ENCODE measurements at regions not wholly inside any gene's neighbourhood (a gene's known extent, or its start where the extent isn't known, plus 50 kb on each side); places are given as distances from the start of the nearest gene placed in this dataset.

DNA sequence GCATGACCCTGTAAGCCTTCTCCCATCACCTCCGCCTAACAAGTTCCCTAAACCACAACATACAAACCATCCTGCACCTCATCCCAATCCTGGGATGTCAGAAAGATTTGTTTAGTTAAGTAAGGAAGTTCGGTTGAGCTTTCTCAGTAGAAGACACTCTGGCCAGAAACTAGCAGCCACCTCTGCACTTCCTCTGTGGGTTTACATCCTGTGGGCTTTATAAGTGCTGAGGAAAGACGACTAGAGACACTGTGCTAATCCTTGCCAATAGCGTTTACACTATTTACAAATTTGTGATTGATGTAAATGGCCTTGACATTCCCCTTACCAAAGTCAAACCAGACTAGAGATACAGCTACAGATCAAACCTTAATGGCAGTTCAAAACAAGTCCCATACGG is 246.0 kb downstream of the KDM5D start:
- Histone ChIP-seq H3K36me3 (ENCODE audit: control insufficient read depth in 1 of 2, insufficient read depth in 2 of 2, low read length in 2 of 2) (no peaks in the 10 kb centered on the region), H3K9ac (ENCODE audit: low read length) (no peak overlapping the region), H3K9me3 (ENCODE audit: control insufficient read depth in 1 of 2, insufficient read depth in 1 of 2, low read depth in 1 of 2, low read length in 2 of 2) (no peaks in the 10 kb centered on the region), H3K4me3 (replicated peaks in 1 of 2; ENCODE audit: low read depth in 1 of 2, low read length in 2 of 2) (no peak overlapping the region), H3K4me2 (ENCODE audit: low read length) (no peak overlapping the region), H3K27ac (ENCODE audit: low read depth, low read length) (no peak overlapping the region), H3K79me2 (ENCODE audit: insufficient read depth, low read length) (no peaks in the 10 kb centered on the region), H2AFZ (ENCODE audit: low read depth, low read length, poor library complexity, severe bottlenecking) (no peak overlapping the region), H4K20me1 (ENCODE audit: insufficient read depth) (no peaks in the 10 kb centered on the region), H3K9me2 (ENCODE audit: insufficient read depth) (no peaks in the 10 kb centered on the region), H3K4me1 (ENCODE audit: control insufficient read depth in 1 of 2, insufficient read depth in 2 of 2, low read length in 2 of 2) (no peaks in the 10 kb centered on the region), H3K27me3 (ENCODE audit: insufficient read depth, low read length) (no peaks in the 10 kb centered on the region)
- ChIA-PET CTCF (no interaction called here), POLR2A (no interaction called here), RAD21 (ENCODE audit: low non-redundant PET in 1 of 2, low total read pairs in 2 of 2, uncharacterized antibody in 2 of 2, unreplicated experiment in 2 of 2) (no interaction called here)
- DNase-seq (ENCODE audit: low read depth, low spot score) (no peak), ATAC-seq (no peak)
- intact Hi-C loops (cut with micrococcal nuclease) = no loop called here
- TF ChIP-seq JUND (IDR thresholded peaks at IDR 0.05) = no peak
- TF ChIP-seq SIN3A (IDR thresholded peaks at IDR 0.05; ENCODE audit: low read depth) = no peak
- no peak for TF ChIP-seq RAD21 (IDR thresholded peaks at IDR 0.05; ENCODE audit: low read depth)
- no peak for TF ChIP-seq SRF (IDR thresholded peaks at IDR 0.05; ENCODE audit: low read depth)
- no peak for TF ChIP-seq CEBPB (IDR thresholded peaks at IDR 0.05; ENCODE audit: low read depth)
- TF ChIP-seq SP1 (IDR thresholded peaks at IDR 0.05; ENCODE audit: low read depth) = no peak
- TF ChIP-seq ZFX (IDR thresholded peaks at IDR 0.05) = no peak
- no peak for TF ChIP-seq CBX3 (IDR thresholded peaks at IDR 0.05; ENCODE audit: low read depth)
- no TSS peak for BruUV-seq (replicated peaks)

DNA sequence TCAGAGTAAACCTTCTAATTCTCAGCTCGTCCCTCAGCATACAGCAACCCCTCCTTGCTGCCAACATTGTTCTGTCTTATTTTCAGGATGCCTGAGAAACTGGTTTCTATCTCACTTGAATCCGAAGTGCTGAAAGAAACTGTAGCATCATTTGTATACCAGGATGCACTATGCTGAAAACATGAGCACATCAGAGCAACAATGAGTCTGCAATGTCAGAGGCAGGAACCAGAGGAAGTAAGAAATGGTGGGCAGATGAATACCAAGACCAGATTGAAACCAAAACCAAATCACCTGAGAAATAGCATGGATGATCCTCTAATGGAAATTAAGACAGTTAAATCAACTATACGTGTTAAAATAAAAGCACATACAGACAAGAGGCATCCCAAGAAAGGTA is 257.0 kb downstream of the KDM5D start:
- no peaks in the 10 kb centered on the region for H3K4me1 ChIP-seq (ENCODE audit: control insufficient read depth in 1 of 2, insufficient read depth in 2 of 2, low read length in 2 of 2)
- no TSS peak for BruUV-seq (replicated peaks)

More for the DNA sequence above, 257.0 kb downstream of the KDM5D start:
- Histone ChIP-seq H2AFZ (ENCODE audit: low read depth, low read length, poor library complexity, severe bottlenecking) (no peak overlapping the region), H4K20me1 (ENCODE audit: insufficient read depth) (no peaks in the 10 kb centered on the region), H3K36me3 (ENCODE audit: control insufficient read depth in 1 of 2, insufficient read depth in 2 of 2, low read length in 2 of 2) (no peaks in the 10 kb centered on the region), H3K27me3 (ENCODE audit: insufficient read depth, low read length) (no peaks in the 10 kb centered on the region), H3K9me2 (ENCODE audit: insufficient read depth) (no peaks in the 10 kb centered on the region), H3K9ac (ENCODE audit: low read length) (no peak overlapping the region), H3K4me3 (replicated peaks in 1 of 2; ENCODE audit: low read depth in 1 of 2, low read length in 2 of 2) (no peak overlapping the region), H3K27ac (ENCODE audit: low read depth, low read length) (no peak overlapping the region), H3K9me3 (ENCODE audit: control insufficient read depth in 1 of 2, insufficient read depth in 1 of 2, low read depth in 1 of 2, low read length in 2 of 2) (no peaks in the 10 kb centered on the region), H3K79me2 (ENCODE audit: insufficient read depth, low read length) (no peaks in the 10 kb centered on the region), H3K4me2 (ENCODE audit: low read length) (no peak overlapping the region)
- intact Hi-C loops (cut with micrococcal nuclease) = no loop called here
- TF ChIP-seq ZNF274 (IDR thresholded peaks at IDR 0.05; ENCODE audit: low read depth, low read length) (no peak), ELF1 (IDR thresholded peaks at IDR 0.05; ENCODE audit: borderline replicate concordance, low read depth) (no peak), CBX3 (IDR thresholded peaks at IDR 0.05; ENCODE audit: low read depth) (no peak), POLR2A (IDR thresholded peaks at IDR 0.05; ENCODE audit: borderline replicate concordance, extremely low read depth, insufficient read depth, insufficient read length) (no peak), CEBPB (IDR thresholded peaks at IDR 0.05; ENCODE audit: low read depth) (no peak), JUND (IDR thresholded peaks at IDR 0.05) (no peak), SRF (IDR thresholded peaks at IDR 0.05; ENCODE audit: low read depth) (no peak), YY1 (IDR thresholded peaks at IDR 0.05; ENCODE audit: extremely low read depth, insufficient replicate concordance, low read depth, low read length) (no peak), EZH2phosphoT487 (IDR thresholded peaks at IDR 0.05; ENCODE audit: borderline replicate concordance) (no peak), SP1 (IDR thresholded peaks at IDR 0.05; ENCODE audit: low read depth) (no peak)
- TF ChIP-seq, protein P1, sequence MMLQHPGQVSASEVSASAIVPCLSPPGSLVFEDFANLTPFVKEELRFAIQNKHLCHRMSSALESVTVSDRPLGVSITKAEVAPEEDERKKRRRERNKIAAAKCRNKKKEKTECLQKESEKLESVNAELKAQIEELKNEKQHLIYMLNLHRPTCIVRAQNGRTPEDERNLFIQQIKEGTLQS (IDR thresholded peaks at IDR 0.05) = no peak
- TF ChIP-seq, protein P2, sequence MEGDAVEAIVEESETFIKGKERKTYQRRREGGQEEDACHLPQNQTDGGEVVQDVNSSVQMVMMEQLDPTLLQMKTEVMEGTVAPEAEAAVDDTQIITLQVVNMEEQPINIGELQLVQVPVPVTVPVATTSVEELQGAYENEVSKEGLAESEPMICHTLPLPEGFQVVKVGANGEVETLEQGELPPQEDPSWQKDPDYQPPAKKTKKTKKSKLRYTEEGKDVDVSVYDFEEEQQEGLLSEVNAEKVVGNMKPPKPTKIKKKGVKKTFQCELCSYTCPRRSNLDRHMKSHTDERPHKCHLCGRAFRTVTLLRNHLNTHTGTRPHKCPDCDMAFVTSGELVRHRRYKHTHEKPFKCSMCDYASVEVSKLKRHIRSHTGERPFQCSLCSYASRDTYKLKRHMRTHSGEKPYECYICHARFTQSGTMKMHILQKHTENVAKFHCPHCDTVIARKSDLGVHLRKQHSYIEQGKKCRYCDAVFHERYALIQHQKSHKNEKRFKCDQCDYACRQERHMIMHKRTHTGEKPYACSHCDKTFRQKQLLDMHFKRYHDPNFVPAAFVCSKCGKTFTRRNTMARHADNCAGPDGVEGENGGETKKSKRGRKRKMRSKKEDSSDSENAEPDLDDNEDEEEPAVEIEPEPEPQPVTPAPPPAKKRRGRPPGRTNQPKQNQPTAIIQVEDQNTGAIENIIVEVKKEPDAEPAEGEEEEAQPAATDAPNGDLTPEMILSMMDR (IDR thresholded peaks at IDR 0.05 in 2 of 3, conservative IDR thresholded peaks at IDR 0.05 in 1 of 3; ENCODE audit: borderline replicate concordance in 1 of 3, insufficient read depth in 1 of 3, low read depth in 2 of 3, low read length in 2 of 3) = no peak
- no peak for ATAC-seq
- no peak for DNase-seq (ENCODE audit: low read depth, low spot score)
- ChIA-PET RAD21 (ENCODE audit: low non-redundant PET in 1 of 2, low total read pairs in 2 of 2, uncharacterized antibody in 2 of 2, unreplicated experiment in 2 of 2) (no interaction called here), POLR2A (no interaction called here), CTCF (no interaction called here)
